NCI-H2081 (cell line): ENCODE measurements at regions not wholly inside any gene's neighbourhood (a gene's known extent, or its start where the extent isn't known, plus 50 kb on each side); places are given as distances from the start of the nearest gene placed in this dataset.

Experiments used
- DNase-seq, 2 experiments: peaks; one replicate each; lab custom pipeline; 2025; lab: John Stamatoyannopoulos, UW

- no peak for DNase-seq
These were observed 214.0 kb upstream of the B3GAT1 start for GRCh38 chr11:134626032-134626431.

GRCh38 chr11:134625631-134626030 is 213.6 kb upstream of the B3GAT1 start:
- no peak for DNase-seq

- no peak for DNase-seq
These were observed 213.1 kb upstream of the B3GAT1 start for GRCh38 chr11:134625151-134625550.

- no peak for DNase-seq
These were observed 212.3 kb upstream of the B3GAT1 start for GRCh38 chr11:134624166-134624920.

GRCh38 chr11:134623711-134624110 is 211.7 kb upstream of the B3GAT1 start:
- no peak for DNase-seq

GRCh38 chr11:134622458-134622857 is 210.4 kb upstream of the B3GAT1 start:
- DNase-seq, result no peak

GRCh38 chr11:134617360-134617759 is 205.3 kb upstream of the B3GAT1 start:
- DNase-seq, result no peak

GRCh38 chr11:134616038-134616437 is 204.0 kb upstream of the B3GAT1 start:
- no peak for DNase-seq

- no peak for DNase-seq
These were observed 203.1 kb upstream of the B3GAT1 start for GRCh38 chr11:134615041-134615615.

- DNase-seq, result no peak
These were observed 202.1 kb upstream of the B3GAT1 start for GRCh38 chr11:134614141-134614540.

GRCh38 chr11:134613646-134614045 is 201.6 kb upstream of the B3GAT1 start:
- DNase-seq, result no peak

GRCh38 chr11:134612140-134613030 is 200.3 kb upstream of the B3GAT1 start:
- DNase-seq, result no peak

GRCh38 chr11:134611537-134611936 is 199.5 kb upstream of the B3GAT1 start:
- DNase-seq, result no peak

- DNase-seq, result no peak
These were observed 198.3 kb upstream of the B3GAT1 start for GRCh38 chr11:134610116-134610910.

- DNase-seq, result no peak
These were observed 197.5 kb upstream of the B3GAT1 start for GRCh38 chr11:134609361-134610115.

GRCh38 chr11:134607963-134608750 is 196.1 kb upstream of the B3GAT1 start:
- no peak for DNase-seq

GRCh38 chr11:134606251-134606650 is 194.2 kb upstream of the B3GAT1 start:
- no peak for DNase-seq

GRCh38 chr11:134604886-134605285 is 192.8 kb upstream of the B3GAT1 start:
- DNase-seq, result no peak

- no peak for DNase-seq
These were observed 187.3 kb upstream of the B3GAT1 start for GRCh38 chr11:134599299-134599771.

GRCh38 chr11:134598368-134598767 is 186.3 kb upstream of the B3GAT1 start:
- DNase-seq, result no peak
